HCT116 (cell line): ENCODE measurements at regions not wholly inside any gene's neighbourhood (a gene's known extent, or its start where the extent isn't known, plus 50 kb on each side); places are given as distances from the start of the nearest gene placed in this dataset.

Experiments used
- ATAC-seq: fragments of 200-7000 bp; cut with Tn5 transposase; 2 replicates; pipeline ENCODE4 v1.9.1; 2020; ENCODE audit warnings: mild to moderate bottlenecking, moderate library complexity
- BruUV-seq: library from RNA; stranded (reverse); fragments of 400-500 nt; replicated peaks from 2 replicates; lab custom pipeline; 2021; lab: Mats Ljungman, UMichigan
- CTCF ChIA-PET: fragments of 300-600 bp; sonication (Branson Sonifier 250); formaldehyde crosslinking; loops from one replicate; lab custom pipeline; 2021; ENCODE audit warnings: antibody characterized with exemption; lab: Charles Lee
- POLR2A ChIA-PET: fragments of 300-600, 350-600 bp; sonication (Branson Sonifier 250); formaldehyde crosslinking; loops from one replicate; lab custom pipeline; 2021; ENCODE audit warnings: antibody characterized with exemption; lab: Charles Lee
- RAD21 ChIA-PET, 2 experiments: fragments of 300-600 bp; sonication (Branson Sonifier 250); formaldehyde crosslinking; loops; one replicate each; lab custom pipeline; 2023; ENCODE audit warnings: low total read pairs in 2 of 2; ENCODE audit not compliant: uncharacterized antibody in 2 of 2, unreplicated experiment in 2 of 2, low non-redundant PET in 1 of 2; lab: Charles Lee
- DNase-seq: peaks from one replicate; pipeline ENCODE4 v3.0.0-alpha.2; 2010; ENCODE audit warnings: low read depth, low spot score
- H2AFZ ChIP-seq: fragments of 200-600 bp; shearing (Covaris generic), sonication (generic); 2 replicates; pipeline ENCODE4 v1.6.1; 2017; ENCODE audit warnings: low read depth, mixed run types, mixed read lengths, antibody characterized with exemption, low read length; ENCODE audit not compliant: poor library complexity, severe bottlenecking
- H3K27ac ChIP-seq: 2 replicates; pipeline ENCODE4 v1.5.1; 2012; ENCODE audit warnings: low read depth, low read length
- H3K27me3 ChIP-seq: fragments of 200-600 bp; sonication (generic); 2 replicates; pipeline ENCODE4 v1.6.1; 2016; ENCODE audit warnings: mixed run types, low read length, mixed read lengths; ENCODE audit not compliant: insufficient read depth
- H3K36me3 ChIP-seq, 2 experiments: fragments of 200-500 bp in 1 of 2; fragments of 200-600 bp in 1 of 2; sonication (Bioruptor generic) in 1 of 2; sonication (generic) in 1 of 2; 2 replicates each; pipeline versions ENCODE4 v1.5.1 to v1.6.1; 2014 to 2016; ENCODE audit warnings: low read length in 2 of 2, inconsistent platforms in 1 of 2, mixed read lengths in 1 of 2, mixed run types in 1 of 2; ENCODE audit not compliant: insufficient read depth in 2 of 2, control insufficient read depth in 1 of 2
- H3K4me1 ChIP-seq, 2 experiments: fragments of 200-600 bp in 1 of 2; sonication (generic) in 1 of 2; 2 replicates each; pipeline versions ENCODE4 v1.5.1 to v1.6.1; 2012 to 2017; ENCODE audit warnings: low read length in 2 of 2, inconsistent platforms in 1 of 2, mild to moderate bottlenecking in 1 of 2, mixed read lengths in 1 of 2, mixed run types in 1 of 2, moderate library complexity in 1 of 2; ENCODE audit not compliant: insufficient read depth in 2 of 2, control insufficient read depth in 1 of 2
- H3K4me2 ChIP-seq: fragments of 200-600 bp; sonication (generic); 2 replicates; pipeline ENCODE4 v1.6.1; 2017; ENCODE audit warnings: mixed run types, low read length, mixed read lengths
- H3K4me3 ChIP-seq, 2 experiments: fragments of 200-600 bp in 1 of 2; sonication (generic) in 1 of 2; replicated peaks in 1 of 2; 2 replicates each; pipeline ENCODE4 v1.5.1; 2011 to 2016; ENCODE audit warnings: low read length in 2 of 2, control low read depth in 1 of 2, low read depth in 1 of 2, mild to moderate bottlenecking in 1 of 2, mixed read lengths in 1 of 2, mixed run types in 1 of 2
- H3K79me2 ChIP-seq: fragments of 200-600 bp; sonication (generic); 2 replicates; pipeline ENCODE4 v1.6.1; 2017; ENCODE audit warnings: mild to moderate bottlenecking, mixed run types, low read length, moderate library complexity, mixed read lengths; ENCODE audit not compliant: insufficient read depth
- H3K9ac ChIP-seq: fragments of 200-600 bp; sonication (generic); 2 replicates; pipeline ENCODE4 v1.6.1; 2016; ENCODE audit warnings: low read length, mixed read lengths
- H3K9me2 ChIP-seq: fragments of 200-600 bp; sonication (generic), shearing (Covaris generic); 2 replicates; pipeline ENCODE4 v1.6.1; 2017; ENCODE audit warnings: mixed run types, mild to moderate bottlenecking, moderate library complexity; ENCODE audit not compliant: insufficient read depth
- H3K9me3 ChIP-seq, 2 experiments: fragments of 200-500 bp in 1 of 2; fragments of 200-600 bp in 1 of 2; sonication (Bioruptor generic) in 1 of 2; sonication (generic) in 1 of 2; 2 replicates each; pipeline ENCODE4 v1.6.1; 2014 to 2017; ENCODE audit warnings: low read length in 2 of 2, mixed read lengths in 2 of 2, inconsistent platforms in 1 of 2, low read depth in 1 of 2, mild to moderate bottlenecking in 1 of 2, mixed run types in 1 of 2, moderate library complexity in 1 of 2; ENCODE audit not compliant: control insufficient read depth in 1 of 2, insufficient read depth in 1 of 2
- H4K20me1 ChIP-seq: fragments of 200-600 bp; sonication (generic), shearing (Covaris generic); 2 replicates; pipeline ENCODE4 v1.6.1; 2017; ENCODE audit warnings: mixed run types, mild to moderate bottlenecking, moderate library complexity; ENCODE audit not compliant: insufficient read depth
- ATF3 ChIP-seq: IDR thresholded peaks from 2 replicates; pipeline ENCODE4 v1.6.1; 2012
- CEBPB ChIP-seq: IDR thresholded peaks from 2 replicates; pipeline ENCODE4 v1.6.1; 2012; ENCODE audit warnings: low read depth
- CTCF ChIP-seq, 3 experiments: fragments of 200-600 bp in 1 of 3; sonication (generic) in 1 of 3; IDR thresholded peaks in 2 of 3; conservative IDR thresholded peaks in 1 of 3; 2 replicates each; pipeline ENCODE4 v1.5.1; 2012 to 2017; ENCODE audit warnings: low read depth in 2 of 3, low read length in 2 of 3, antibody characterized with exemption in 1 of 3, borderline replicate concordance in 1 of 3, control low read depth in 1 of 3, mild to moderate bottlenecking in 1 of 3, mixed read lengths in 1 of 3, mixed run types in 1 of 3, moderate library complexity in 1 of 3; ENCODE audit not compliant: insufficient read depth in 1 of 3
- EZH2 ChIP-seq: fragments of 200-600 bp; sonication (generic); IDR thresholded peaks from 2 replicates; pipeline ENCODE4 v1.6.1; 2017; ENCODE audit warnings: antibody characterized with exemption, mixed run types
- FOSL1 ChIP-seq: IDR thresholded peaks from 2 replicates; pipeline ENCODE4 v1.6.1; 2012; ENCODE audit warnings: low read depth
- MAX ChIP-seq: IDR thresholded peaks from 2 replicates; pipeline ENCODE4 v1.6.1; 2012
- RAD21 ChIP-seq: IDR thresholded peaks from 2 replicates; pipeline ENCODE4 v1.6.1; 2012; ENCODE audit warnings: low read depth, mild to moderate bottlenecking
- REST ChIP-seq: IDR thresholded peaks from 2 replicates; pipeline ENCODE4 v1.6.1; 2012; ENCODE audit warnings: low read depth
- SRF ChIP-seq: IDR thresholded peaks from 2 replicates; pipeline ENCODE4 v1.6.1; 2012; ENCODE audit warnings: low read depth
- TCF7L2 ChIP-seq: IDR thresholded peaks from 2 replicates; pipeline ENCODE4 v1.7.0; 2011; ENCODE audit warnings: borderline replicate concordance, inconsistent platforms; ENCODE audit not compliant: insufficient read depth, insufficient read length; ENCODE audit errors: extremely low read depth
- ZBTB33 ChIP-seq: IDR thresholded peaks from 2 replicates; pipeline ENCODE4 v1.6.1; 2011; ENCODE audit warnings: mild to moderate bottlenecking, low read length, moderate library complexity; ENCODE audit not compliant: insufficient replicate concordance; ENCODE audit errors: extremely low read depth
- ZNF274 ChIP-seq: fragments of 200-500 bp; sonication (Bioruptor generic); IDR thresholded peaks from 2 replicates; pipeline ENCODE4 v1.6.1; 2014; ENCODE audit warnings: mild to moderate bottlenecking, low read depth, low read length, inconsistent platforms
- intact Hi-C: fragments of 100-400 bp; cut with micrococcal nuclease; formaldehyde crosslinking; loops from 2 replicates; pipeline ENCODE4 v1.10.0; 2022

- ChIA-PET RAD21 (no interaction called here), CTCF (no interaction called here), POLR2A (no interaction called here)
- intact Hi-C loops: no loop called here
- Histone ChIP-seq H3K4me1 (no peaks in the 10 kb centered on the region), H3K4me3 (no peak overlapping the region), H3K36me3 (no peaks in the 10 kb centered on the region), H2AFZ (no peak overlapping the region), H3K4me2 (no peak overlapping the region), H3K9me3 (peaks cover 13 to 19% of the 10 kb centered on the region in 2 experiments; a peak in 2 of 4 replicates), H3K79me2 (no peaks in the 10 kb centered on the region), H3K9me2 (no peaks in the 10 kb centered on the region), H3K27me3 (no peaks in the 10 kb centered on the region), H4K20me1 (no peaks in the 10 kb centered on the region), H3K27ac (no peak overlapping the region), H3K9ac (no peak overlapping the region)
- no peak for ATAC-seq
- DNase-seq: no peak
- TF ChIP-seq MAX (no peak), ATF3 (no peak), CEBPB (no peak)
- no TSS peak for BruUV-seq
Measured at GRCh38 chr7:68244389-68244788, 1247.8 kb downstream of the TYW1 start.

- H3K9me2 ChIP-seq: no peaks in the 10 kb centered on the region
- no peak overlapping the region for H3K27ac ChIP-seq
- intact Hi-C loops: no loop called here
- no peak for DNase-seq
- no peak overlapping the region for H2AFZ ChIP-seq
- H4K20me1 ChIP-seq: no peaks in the 10 kb centered on the region
- H3K4me2 ChIP-seq: no peak overlapping the region
- no peak for ATAC-seq
- no TSS peak for BruUV-seq
- H3K9ac ChIP-seq: no peak overlapping the region
- ChIA-PET RAD21 (no interaction called here), POLR2A (no interaction called here), CTCF (no interaction called here)
- H3K36me3 ChIP-seq: no peaks in the 10 kb centered on the region
- H3K79me2 ChIP-seq: no peaks in the 10 kb centered on the region
- H3K4me1 ChIP-seq: no peaks in the 10 kb centered on the region
- H3K4me3 ChIP-seq: no peak overlapping the region
- H3K9me3 ChIP-seq: peaks cover 13 to 22% of the 10 kb centered on the region in 2 experiments; a peak in 2 of 4 replicates
- H3K27me3 ChIP-seq: no peaks in the 10 kb centered on the region
- TF ChIP-seq TCF7L2 (no peak), ZBTB33 (no peak), RAD21 (no peak), SRF (no peak), FOSL1 (no peak), CTCF (IDR thresholded peaks at IDR 0.05 in 2 of 3, conservative IDR thresholded peaks at IDR 0.05 in 1 of 3; ENCODE audit: borderline replicate concordance in 1 of 3, insufficient read depth in 1 of 3, low read depth in 2 of 3, low read length in 2 of 3) (no peak), ZNF274 (no peak), REST (no peak), EZH2 (no peak)
Measured at GRCh38 chr7:68245688-68246087, 1249.1 kb downstream of the TYW1 start.
